NCI-H2107 treated with DMSO at 0.1 percent for 48 hours (cell line): ENCODE measurements at regions not wholly inside any gene's neighbourhood (a gene's known extent, or its start where the extent isn't known, plus 50 kb on each side); places are given as distances from the start of the nearest gene placed in this dataset.

ENCODE experiments used
- DNase-seq: peaks from one replicate; lab custom pipeline; 2025; ENCODE audit not compliant: unreplicated experiment; lab: John Stamatoyannopoulos, UW

GRCh38 chr16:79543219-79543618 is 57.3 kb downstream of the MAF start:
- DNase-seq, result no peak

GRCh38 chr16:79542237-79542774 is 58.2 kb downstream of the MAF start:
- no peak for DNase-seq

- DNase-seq, result no peak
These were observed 59.5 kb downstream of the MAF start for GRCh38 chr16:79540825-79541595.

GRCh38 chr16:79537584-79537983 is 63.0 kb downstream of the MAF start:
- DNase-seq, result no peak

DNA sequence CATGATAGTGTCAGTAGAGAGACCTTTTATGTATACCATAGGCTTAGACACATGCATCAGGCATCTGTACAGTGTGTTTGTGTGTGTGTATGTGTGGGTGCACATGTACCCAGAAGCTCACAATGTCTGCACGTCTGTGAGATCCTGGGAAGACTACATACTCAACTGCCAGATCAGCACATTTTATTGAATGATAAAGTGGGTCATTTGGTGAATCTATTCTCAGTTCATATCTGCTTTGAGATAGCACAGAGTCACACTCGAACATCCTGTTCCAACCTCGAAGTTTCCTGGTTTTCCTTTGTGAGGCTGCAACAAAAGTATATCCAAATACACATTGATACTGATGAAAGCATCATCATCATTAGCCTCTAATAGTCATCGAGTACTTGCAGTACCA is 63.6 kb downstream of the MAF start:
- DNase-seq, result no peak

DNA sequence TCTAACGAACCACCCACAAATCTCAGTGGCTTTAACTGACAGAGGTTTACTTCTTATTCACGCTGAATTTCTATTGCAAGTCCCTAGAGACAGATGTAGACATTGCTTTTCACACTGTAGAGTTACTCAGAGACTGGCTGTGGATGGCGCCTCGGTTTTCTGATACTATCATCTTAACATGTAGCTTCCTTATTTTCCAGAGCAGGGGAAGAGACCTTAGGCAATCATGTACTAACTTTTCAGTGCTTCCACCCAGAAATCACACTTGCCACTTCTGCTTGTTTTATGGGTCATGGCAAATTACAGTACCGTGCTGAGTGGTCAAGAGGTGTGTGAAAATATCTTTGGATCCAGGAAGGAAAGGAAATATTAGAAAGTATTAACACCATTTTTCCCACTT is 65.4 kb downstream of the MAF start:
- DNase-seq, result no peak

DNA sequence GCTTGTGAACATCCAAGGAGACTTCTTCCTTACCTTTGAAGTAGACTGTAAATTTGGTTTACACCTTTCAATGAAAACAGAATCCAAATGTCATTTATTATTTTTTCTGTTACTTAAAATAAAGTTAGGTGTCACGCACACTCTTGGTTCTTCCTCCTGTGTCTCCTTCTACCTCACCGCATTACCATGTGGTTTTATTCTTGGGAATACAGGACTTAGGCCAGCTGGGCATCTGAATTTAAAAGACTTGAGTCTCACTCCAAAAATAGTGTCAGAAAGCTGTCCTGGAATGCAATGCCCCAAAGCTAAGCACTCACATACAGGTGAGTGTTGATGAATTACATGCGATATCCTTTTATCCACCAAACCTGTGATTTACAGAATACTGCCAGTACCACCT is 66.4 kb downstream of the MAF start:
- DNase-seq, result no peak

DNA sequence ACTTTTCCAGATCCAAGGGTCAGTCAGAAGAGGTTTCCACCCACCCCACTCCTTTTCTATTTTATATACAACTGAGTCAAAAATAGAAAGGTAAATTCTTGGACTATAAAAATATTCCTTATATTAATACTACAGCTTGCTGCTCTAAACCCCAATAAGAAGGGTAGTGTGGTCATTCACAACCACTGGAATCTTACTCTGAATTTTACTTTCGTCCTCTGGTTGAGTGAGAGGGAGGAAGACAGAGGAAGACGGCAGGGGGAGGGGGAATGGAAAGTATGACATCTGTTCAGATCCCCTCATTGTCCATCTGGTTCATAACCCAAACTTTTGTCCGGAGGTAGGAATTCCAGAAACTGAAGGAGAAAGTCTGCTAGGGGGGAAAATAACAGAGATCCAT is 67.2 kb downstream of the MAF start:
- DNase-seq, result no peak

GRCh38 chr16:79532785-79533184 is 67.8 kb downstream of the MAF start:
- no peak for DNase-seq

DNA sequence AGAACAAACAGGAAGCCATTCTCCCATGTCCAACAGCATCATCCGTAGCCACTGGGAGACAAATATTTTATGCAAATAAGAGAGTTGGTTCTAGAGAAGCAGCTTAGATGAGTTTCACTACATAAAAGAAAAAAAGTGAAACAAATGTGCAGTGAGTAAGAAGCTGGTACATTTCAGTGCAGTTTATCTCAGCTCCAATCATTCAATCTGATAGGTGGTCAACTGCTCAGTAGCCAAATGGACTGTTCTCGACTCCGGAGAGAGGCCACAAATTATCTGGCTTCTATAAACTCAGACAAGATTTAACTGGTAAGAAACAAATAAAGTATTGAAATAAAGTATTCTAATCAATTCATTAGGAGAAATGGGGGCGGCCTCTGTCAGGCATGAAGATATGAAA is 68.3 kb downstream of the MAF start:
- DNase-seq, result no peak

GRCh38 chr16:79528338-79528737 is 72.2 kb downstream of the MAF start:
- DNase-seq, result no peak

GRCh38 chr16:79523971-79524370 is 76.6 kb downstream of the MAF start:
- no peak for DNase-seq

DNA sequence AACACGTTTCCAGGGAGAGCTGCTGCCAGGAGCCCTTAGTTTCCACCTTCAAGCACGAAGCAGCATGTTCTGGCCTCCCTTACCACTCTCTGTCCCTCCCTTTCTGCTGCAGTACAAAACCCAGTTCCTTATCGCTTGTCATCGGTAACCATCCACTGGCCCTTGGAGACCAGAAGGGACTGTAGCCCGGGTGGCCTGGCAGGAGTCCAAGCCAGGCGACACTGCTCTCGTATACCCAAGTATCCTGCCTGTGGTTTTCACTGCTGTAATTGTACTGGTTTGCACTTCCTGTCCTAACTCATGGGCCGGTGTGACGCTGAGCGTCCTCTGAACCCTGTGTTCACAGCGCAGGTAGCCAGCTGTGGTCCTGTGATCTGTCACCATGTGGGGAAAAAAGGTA is 81.1 kb downstream of the MAF start:
- DNase-seq, result no peak

DNA sequence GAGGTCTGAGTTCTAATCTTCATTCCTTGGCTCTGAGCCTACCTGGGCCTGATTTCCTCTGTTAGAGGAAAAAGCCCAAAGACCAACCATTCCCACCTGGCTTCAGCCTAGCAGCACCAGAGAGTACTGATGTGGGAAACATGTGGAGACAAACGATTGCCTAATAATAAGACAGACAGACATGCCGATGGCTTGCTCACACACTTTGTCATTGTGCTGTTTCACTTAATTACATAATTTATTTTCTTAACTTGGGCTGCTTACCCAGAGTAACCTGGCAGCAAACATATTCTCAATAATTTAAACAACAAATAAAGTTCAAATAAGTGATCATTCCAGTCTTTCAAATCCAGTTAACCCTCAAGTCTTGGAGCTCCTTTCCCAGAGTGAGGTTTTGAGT is 83.4 kb downstream of the MAF start:
- no peak for DNase-seq

DNA sequence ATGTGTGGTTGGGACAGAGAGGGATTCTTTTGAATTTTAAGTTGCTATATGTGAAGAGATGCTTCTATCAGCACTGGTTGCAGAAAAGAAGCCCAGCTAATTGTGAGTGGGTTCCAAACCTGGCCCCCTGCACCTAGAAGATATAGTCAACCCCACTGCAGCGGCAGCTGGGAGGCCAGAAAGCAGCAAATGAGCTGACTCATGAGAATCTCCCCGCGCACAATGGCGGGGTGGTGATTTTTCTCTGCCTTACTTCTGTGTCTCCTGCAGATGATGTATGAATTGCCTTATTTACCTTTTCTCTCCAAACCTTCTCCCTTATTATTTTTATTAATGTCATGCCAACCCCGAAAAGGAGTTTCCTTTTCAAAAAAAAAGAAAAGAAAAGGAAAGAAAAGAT is 89.7 kb downstream of the MAF start:
- no peak for DNase-seq

DNA sequence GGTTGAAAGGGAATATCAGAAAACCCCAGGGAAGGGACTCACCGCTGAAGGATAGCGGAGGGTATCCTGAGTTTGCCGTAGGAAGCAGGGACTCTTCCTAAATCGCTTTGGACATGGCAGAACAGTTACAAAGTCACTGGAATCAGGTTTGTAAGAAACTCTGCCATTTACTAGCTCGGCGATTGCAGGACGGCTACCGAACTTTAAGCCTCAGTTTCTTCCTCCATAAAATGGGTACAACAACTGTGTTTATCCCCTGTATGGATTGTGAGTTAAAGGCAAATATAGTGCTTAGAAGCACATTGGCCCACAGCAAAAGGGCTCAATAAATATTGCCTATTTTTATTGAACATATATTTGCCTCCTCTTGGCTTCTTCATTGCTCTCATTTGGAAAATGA is 90.6 kb downstream of the MAF start:
- DNase-seq, result no peak

GRCh38 chr16:79509211-79509631 is 91.3 kb downstream of the MAF start:
- no peak for DNase-seq

DNA sequence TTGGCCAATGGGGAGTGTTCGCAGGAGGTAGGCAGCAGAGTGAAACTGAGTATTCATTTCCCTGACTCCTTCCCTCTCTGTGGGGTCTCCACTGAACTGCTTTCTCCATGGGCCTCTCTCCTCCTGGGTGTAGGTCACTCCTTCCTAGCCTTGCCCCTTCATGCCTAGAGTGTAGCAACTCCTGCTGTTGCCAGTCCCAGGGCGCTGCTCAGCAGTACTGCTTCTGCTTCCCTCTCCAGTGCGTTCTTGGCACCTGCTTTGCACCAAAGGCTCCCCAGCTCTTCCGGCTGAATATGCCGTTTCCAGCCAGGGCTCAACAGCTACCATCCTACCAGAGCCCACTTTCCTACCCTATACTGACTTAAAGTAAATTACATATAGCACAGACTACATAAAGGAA is 92.2 kb downstream of the MAF start:
- no peak for DNase-seq

- DNase-seq, result no peak
These were observed 95.2 kb downstream of the MAF start for GRCh38 chr16:79505344-79505743.

- DNase-seq, result no peak
These were observed 97.0 kb downstream of the MAF start for GRCh38 chr16:79503511-79503910.

- no peak for DNase-seq
These were observed 99.1 kb downstream of the MAF start for GRCh38 chr16:79501446-79501845.

GRCh38 chr16:79500866-79501265 is 99.7 kb downstream of the MAF start:
- DNase-seq, result no peak

DNA sequence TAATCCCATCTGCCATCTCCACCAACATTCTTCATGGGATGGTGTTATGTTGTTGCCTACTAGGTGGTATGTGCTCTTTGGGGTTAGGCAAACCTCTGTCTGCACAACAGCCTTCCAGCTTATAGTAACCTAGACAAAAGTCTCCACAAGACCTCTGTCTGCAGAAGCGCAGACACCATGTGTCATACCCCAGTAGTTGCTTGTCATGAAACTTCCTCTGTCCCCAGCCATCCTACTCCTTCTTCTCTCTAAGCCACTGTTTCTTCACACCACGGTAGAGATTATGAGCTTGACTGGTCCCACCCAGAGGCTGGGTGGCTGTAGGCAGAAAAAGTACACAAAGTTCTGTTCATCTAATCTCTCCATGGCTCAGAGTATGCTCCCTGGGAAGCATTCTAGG is 100.3 kb downstream of the MAF start:
- DNase-seq, result no peak
